PC-3 (cell line): ENCODE measurements at regions not wholly inside any gene's neighbourhood (a gene's known extent, or its start where the extent isn't known, plus 50 kb on each side); places are given as distances from the start of the nearest gene placed in this dataset.

Source experiments
- ATAC-seq: fragments of 200-7000 bp; cut with Tn5 transposase; 2 replicates; pipeline ENCODE4 v1.9.1; 2020; ENCODE audit warnings: mild to moderate bottlenecking, moderate library complexity
- BruUV-seq: library from RNA; stranded (reverse); fragments of 400-500 nt; replicated peaks from 2 replicates; lab custom pipeline; 2021; lab: Mats Ljungman, UMichigan
- CTCF ChIA-PET: fragments of 300-600 bp; sonication (Branson Sonifier 250); formaldehyde crosslinking; loops from one replicate; lab custom pipeline; 2022; ENCODE audit warnings: antibody characterized with exemption; lab: Charles Lee
- POLR2A ChIA-PET: fragments of 300-600 bp; sonication (Branson Sonifier 250); formaldehyde crosslinking; loops from one replicate; lab custom pipeline; 2022; ENCODE audit warnings: antibody characterized with exemption; ENCODE audit not compliant: unreplicated experiment; lab: Charles Lee
- DNase-seq: peaks from one replicate; pipeline ENCODE4 v3.0.0-alpha.2; 2015
- H2AFZ ChIP-seq: fragments of 300-600 bp; sonication (generic); 2 replicates; pipeline ENCODE4 v1.6.0; 2016; ENCODE audit warnings: antibody characterized with exemption, low read length
- H3F3A ChIP-seq: fragments of 300-600 bp; sonication (generic); one replicate; pipeline ENCODE4 v1.6.0; 2017; ENCODE audit warnings: antibody characterized with exemption, low read length, control low read depth, mild to moderate bottlenecking; ENCODE audit not compliant: unreplicated experiment
- H3K27ac ChIP-seq: fragments of 300-600 bp; sonication (generic); 2 replicates; pipeline ENCODE4 v1.5.1; 2016; ENCODE audit warnings: mild to moderate bottlenecking, low read length
- H3K27me3 ChIP-seq: fragments of 300-600 bp; sonication (generic); 2 replicates; pipeline ENCODE4 v1.6.1; 2016; ENCODE audit warnings: low read length, mixed read lengths
- H3K36me3 ChIP-seq: fragments of 300-600 bp; sonication (generic); 2 replicates; pipeline ENCODE4 v1.6.1; 2016; ENCODE audit warnings: low read depth, mixed run types, low read length, mixed read lengths
- H3K4me1 ChIP-seq: fragments of 300-600 bp; sonication (generic); 2 replicates; pipeline ENCODE4 v1.5.1; 2016; ENCODE audit warnings: low read length; ENCODE audit not compliant: insufficient read depth
- H3K4me2 ChIP-seq: fragments of 300-600 bp; sonication (generic); 2 replicates; pipeline ENCODE4 v1.6.0; 2016; ENCODE audit warnings: low read length
- H3K4me3 ChIP-seq: fragments of 300-600 bp; sonication (generic); 2 replicates; pipeline ENCODE4 v1.5.1; 2016; ENCODE audit warnings: mild to moderate bottlenecking, low read length, mixed read lengths
- H3K79me2 ChIP-seq: fragments of 300-600 bp; sonication (generic); 2 replicates; pipeline ENCODE4 v1.6.1; 2017; ENCODE audit warnings: low read length, mixed read lengths
- H3K9ac ChIP-seq: fragments of 300-600 bp; sonication (generic); 2 replicates; pipeline ENCODE4 v1.6.0; 2016; ENCODE audit warnings: mild to moderate bottlenecking, low read length
- H3K9me2 ChIP-seq: fragments of 300-600 bp; sonication (generic); replicated peaks from 2 replicates; pipeline ENCODE4 v1.6.1; 2016; ENCODE audit warnings: mixed run types, low read length, mixed read lengths
- H3K9me3 ChIP-seq: fragments of 300-600 bp; sonication (generic); 2 replicates; pipeline ENCODE4 v1.6.1; 2016; ENCODE audit warnings: low read length, mixed read lengths
- H4K20me1 ChIP-seq: fragments of 300-600 bp; sonication (generic); 2 replicates; pipeline ENCODE4 v1.6.1; 2016; ENCODE audit warnings: low read length, mixed read lengths
- EZH2 ChIP-seq: fragments of 300-600 bp; sonication (generic); IDR thresholded peaks from one replicate; pipeline ENCODE4 v1.6.1; 2017; ENCODE audit warnings: antibody characterized with exemption, mild to moderate bottlenecking, low read length; ENCODE audit not compliant: unreplicated experiment
- EZH2phosphoT487 ChIP-seq: fragments of 300-600 bp; sonication (generic); IDR thresholded peaks from 2 replicates; pipeline ENCODE4 v1.6.1; 2018; ENCODE audit warnings: mild to moderate bottlenecking, antibody characterized with exemption, low read length, borderline replicate concordance
- intact Hi-C: fragments of 100-400 bp; cut with micrococcal nuclease; formaldehyde crosslinking; loops from 2 replicates; pipeline ENCODE4 v1.9.0; 2023
- TF ChIP-seq, protein P1 (sequence below): fragments of 300-600 bp; sonication (generic); conservative IDR thresholded peaks from 2 replicates; pipeline ENCODE4 v1.5.1; 2017; ENCODE audit warnings: antibody characterized with exemption, low read depth, mild to moderate bottlenecking, low read length

GRCh38 chr5:12683249-12683648 is 779.0 kb upstream of the CTNND2 start:
- H3K27me3 ChIP-seq = no peaks in the 10 kb centered on the region
- no peak overlapping the region for H3K4me3 ChIP-seq
- no peaks in the 10 kb centered on the region for H3K36me3 ChIP-seq
- no peaks in the 10 kb centered on the region for H4K20me1 ChIP-seq
- no peaks in the 10 kb centered on the region for H3K4me1 ChIP-seq
- no peak overlapping the region for H3K27ac ChIP-seq
- CTCF ChIA-PET = no interaction called here
- intact Hi-C loops = no loop called here
- H2AFZ ChIP-seq = no peak overlapping the region
- TF ChIP-seq, protein P1, sequence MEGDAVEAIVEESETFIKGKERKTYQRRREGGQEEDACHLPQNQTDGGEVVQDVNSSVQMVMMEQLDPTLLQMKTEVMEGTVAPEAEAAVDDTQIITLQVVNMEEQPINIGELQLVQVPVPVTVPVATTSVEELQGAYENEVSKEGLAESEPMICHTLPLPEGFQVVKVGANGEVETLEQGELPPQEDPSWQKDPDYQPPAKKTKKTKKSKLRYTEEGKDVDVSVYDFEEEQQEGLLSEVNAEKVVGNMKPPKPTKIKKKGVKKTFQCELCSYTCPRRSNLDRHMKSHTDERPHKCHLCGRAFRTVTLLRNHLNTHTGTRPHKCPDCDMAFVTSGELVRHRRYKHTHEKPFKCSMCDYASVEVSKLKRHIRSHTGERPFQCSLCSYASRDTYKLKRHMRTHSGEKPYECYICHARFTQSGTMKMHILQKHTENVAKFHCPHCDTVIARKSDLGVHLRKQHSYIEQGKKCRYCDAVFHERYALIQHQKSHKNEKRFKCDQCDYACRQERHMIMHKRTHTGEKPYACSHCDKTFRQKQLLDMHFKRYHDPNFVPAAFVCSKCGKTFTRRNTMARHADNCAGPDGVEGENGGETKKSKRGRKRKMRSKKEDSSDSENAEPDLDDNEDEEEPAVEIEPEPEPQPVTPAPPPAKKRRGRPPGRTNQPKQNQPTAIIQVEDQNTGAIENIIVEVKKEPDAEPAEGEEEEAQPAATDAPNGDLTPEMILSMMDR = no peak
- no peak for TF ChIP-seq EZH2
- TF ChIP-seq EZH2phosphoT487 = no peak
- POLR2A ChIA-PET = no interaction called here
- no peaks in the 10 kb centered on the region for H3F3A ChIP-seq
- no TSS peak for BruUV-seq
- H3K9me3 ChIP-seq = no peaks in the 10 kb centered on the region
- H3K4me2 ChIP-seq = no peak overlapping the region
- no peak for ATAC-seq
- H3K9ac ChIP-seq = no peak overlapping the region
- no peaks in the 10 kb centered on the region for H3K79me2 ChIP-seq
- DNase-seq = no peak
- no peaks in the 10 kb centered on the region for H3K9me2 ChIP-seq

DNA sequence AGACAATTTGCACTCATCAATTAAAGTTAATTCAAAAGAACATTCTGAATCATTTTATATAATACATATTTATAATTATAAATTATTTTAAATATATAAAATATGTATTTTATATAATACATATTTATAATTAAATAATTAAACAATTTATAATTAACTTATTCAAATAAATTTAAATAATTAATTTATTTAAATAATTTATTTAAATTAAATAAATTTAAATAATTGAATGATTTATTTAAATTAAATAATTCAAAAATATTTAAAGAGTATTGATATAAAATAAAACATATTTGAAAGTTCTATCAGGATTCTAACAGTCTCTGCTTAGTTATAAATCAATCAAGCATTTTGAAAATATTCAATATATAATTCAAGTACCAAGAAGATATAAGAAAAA is 775.5 kb upstream of the CTNND2 start:
- Histone ChIP-seq H3K9me3 (0 out of 2 replicates have a peak, but pooled peaks cover 8% of the 10 kb centered on the region), H3K79me2 (no peaks in the 10 kb centered on the region), H3F3A (no peaks in the 10 kb centered on the region), H3K9me2 (no peaks in the 10 kb centered on the region), H3K27me3 (no peaks in the 10 kb centered on the region), H3K4me2 (no peak overlapping the region), H3K9ac (no peak overlapping the region), H3K4me3 (no peak overlapping the region), H3K36me3 (no peaks in the 10 kb centered on the region), H4K20me1 (no peaks in the 10 kb centered on the region), H2AFZ (no peak overlapping the region), H3K27ac (no peak overlapping the region), H3K4me1 (no peaks in the 10 kb centered on the region)
- TF ChIP-seq EZH2 (no peak), EZH2phosphoT487 (no peak)
- TF ChIP-seq, protein P1 = no peak
- intact Hi-C loops = no loop called here
- CTCF ChIA-PET = no interaction called here
- POLR2A ChIA-PET = no interaction called here
- ATAC-seq (no peak), DNase-seq (no peak)
- BruUV-seq = no TSS peak

- H3K9me3 ChIP-seq = 0 out of 2 replicates have a peak, but pooled peaks cover 8% of the 10 kb centered on the region
- no TSS peak for BruUV-seq
Measured at GRCh38 chr5:12675959-12676358, 771.7 kb upstream of the CTNND2 start.

More at GRCh38 chr5:12675959-12676358, 771.7 kb upstream of the CTNND2 start:
- no peak overlapping the region for H3K27ac ChIP-seq
- no peaks in the 10 kb centered on the region for H3K36me3 ChIP-seq
- no peaks in the 10 kb centered on the region for H3F3A ChIP-seq
- intact Hi-C loops = no loop called here
- CTCF ChIA-PET = no interaction called here
- H4K20me1 ChIP-seq = no peaks in the 10 kb centered on the region
- TF ChIP-seq, protein P1 = no peak
- TF ChIP-seq EZH2phosphoT487 (no peak), EZH2 (no peak)
- no peak overlapping the region for H3K9ac ChIP-seq
- peaks cover 6% of the 10 kb centered on the region; the same call in 1 of the 2 replicates for H3K4me1 ChIP-seq
- no peaks in the 10 kb centered on the region for H3K79me2 ChIP-seq
- H3K9me2 ChIP-seq = no peaks in the 10 kb centered on the region
- H3K4me2 ChIP-seq = no peak overlapping the region
- no peak overlapping the region for H3K4me3 ChIP-seq
- DNase-seq = no peak
- POLR2A ChIA-PET = no interaction called here
- no peak for ATAC-seq
- H2AFZ ChIP-seq = no peak overlapping the region
- no peaks in the 10 kb centered on the region for H3K27me3 ChIP-seq
